ENCODE measurements at regions not wholly inside any gene's neighbourhood (a gene's known extent, or its start where the extent isn't known, plus 50 kb on each side); places are given as distances from the start of the nearest gene placed in this dataset.

GRCh38 chr4:28822163-28822562, 1898.0 kb upstream of the PCDH7 start (continued):
- TF ChIP-seq PHF8 (IDR thresholded peaks at IDR 0.05; ENCODE audit: borderline replicate concordance, low read depth) (no peak), KDM5A (IDR thresholded peaks at IDR 0.05) (no peak)

GRCh38 chr4:28827866-28828265, 1892.3 kb upstream of the PCDH7 start:
- H3K27ac ChIP-seq: no peak overlapping the region
- ATAC-seq: no peak
- DNase-seq (ENCODE audit: low read depth in 1 of 2, low spot score in 1 of 2): no peak
- FAIRE-seq: no peak
- no peak overlapping the region for H3K4me2 ChIP-seq
- H3K9me3 ChIP-seq: no peaks in the 10 kb centered on the region
- POLR2A ChIA-PET: no interaction called here
- WGBS (ENCODE audit: missing lambda C conversion rate): 54% methylated on average over 4 of the region's 24 CpGs
- CTCF ChIA-PET: no interaction called here
- TF ChIP-seq EHMT2 (IDR thresholded peaks at IDR 0.05; ENCODE audit: low read depth) (no peak), BHLHE40 (IDR thresholded peaks at IDR 0.05; ENCODE audit: low read depth, low read length) (no peak), ATOH8 (CRISPR knock-in tag; IDR thresholded peaks at IDR 0.05; ENCODE audit: low read depth) (no peak), MAFK (IDR thresholded peaks at IDR 0.05; ENCODE audit: partially characterized antibody) (no peak), KDM1A (IDR thresholded peaks at IDR 0.05; ENCODE audit: low read depth) (no peak), CBX2 (IDR thresholded peaks at IDR 0.05; ENCODE audit: borderline replicate concordance, low read depth) (no peak), KDM5A (IDR thresholded peaks at IDR 0.05) (no peak), RARB (CRISPR knock-in tag; IDR thresholded peaks at IDR 0.05) (no peak), MAZ (IDR thresholded peaks at IDR 0.05; ENCODE audit: borderline replicate concordance, low read depth, low read length) (no peak), RFX5 (IDR thresholded peaks at IDR 0.05) (no peak), SREBF2 (IDR thresholded peaks at IDR 0.05) (no peak), MAX (IDR thresholded peaks at IDR 0.05) (no peak)
- H3K4me1 ChIP-seq: no peaks in the 10 kb centered on the region
- H3K4me3 ChIP-seq: no peak overlapping the region

GRCh38 chr4:28831867-28832266, 1888.3 kb upstream of the PCDH7 start:
- WGBS (ENCODE audit: missing lambda C conversion rate): 0% methylated on average over 3 of the region's 3 CpGs
- Histone ChIP-seq H3K9me3 (no peaks in the 10 kb centered on the region), H3K4me2 (no peak overlapping the region), H3K4me1 (no peaks in the 10 kb centered on the region), H3K27ac (no peak overlapping the region), H3K4me3 (no peak overlapping the region)
- FAIRE-seq: no peak
- ATAC-seq: no peak
- ChIA-PET POLR2A (no interaction called here), CTCF (no interaction called here)
- no peak for DNase-seq (ENCODE audit: low read depth in 1 of 2, low spot score in 1 of 2)
- no peak for TF ChIP-seq NPAS2 (CRISPR knock-in tag; IDR thresholded peaks at IDR 0.05; ENCODE audit: borderline replicate concordance)
- TF ChIP-seq HEYL (CRISPR knock-in tag; IDR thresholded peaks at IDR 0.05): no peak
- TF ChIP-seq EP300 (IDR thresholded peaks at IDR 0.05): no peak
- TF ChIP-seq CTCF (IDR thresholded peaks at IDR 0.05): no peak
- TF ChIP-seq EHMT2 (IDR thresholded peaks at IDR 0.05; ENCODE audit: low read depth): no peak
- TF ChIP-seq ZSCAN20 (CRISPR knock-in tag; IDR thresholded peaks at IDR 0.05): no peak
- no peak for TF ChIP-seq BHLHE40 (IDR thresholded peaks at IDR 0.05; ENCODE audit: low read depth, low read length)
- TF ChIP-seq MYC (IDR thresholded peaks at IDR 0.05; ENCODE audit: borderline replicate concordance, low read length): no peak
- TF ChIP-seq KDM5A (IDR thresholded peaks at IDR 0.05): no peak
- no peak for TF ChIP-seq ELK1 (IDR thresholded peaks at IDR 0.05; ENCODE audit: low read depth, low read length)
- TF ChIP-seq HOXB13 (CRISPR knock-in tag; IDR thresholded peaks at IDR 0.05; ENCODE audit: low read depth): no peak
- no peak for TF ChIP-seq KDM1A (IDR thresholded peaks at IDR 0.05; ENCODE audit: low read depth)
- TF ChIP-seq PHF8 (IDR thresholded peaks at IDR 0.05; ENCODE audit: borderline replicate concordance, low read depth): no peak
- no peak for TF ChIP-seq CBX2 (IDR thresholded peaks at IDR 0.05; ENCODE audit: borderline replicate concordance, low read depth)
